Right lobe of liver (tissue), 4 donors: ENCODE measurements at regions not wholly inside any gene's neighbourhood (a gene's known extent, or its start where the extent isn't known, plus 50 kb on each side); places are given as distances from the start of the nearest gene placed in this dataset.
"Not testable (repeated sequence)": the region's sequence is repeated elsewhere in the genome, so short reads cannot be mapped to it uniquely, and the experiment has no call there.

ENCODE experiments used
- POLR2A ChIP-seq: fragments of 450-650 bp; IDR thresholded peaks from one replicate; pipeline ENCODE4 v1.6.1; 2017; ENCODE audit warnings: antibody characterized with exemption, mild to moderate bottlenecking
- TF ChIP-seq, protein P1 (sequence below), 4 donors: fragments of 200-600 bp in 3 of 4; fragments of 450-650 bp in 1 of 4; IDR thresholded peaks; one replicate each; pipeline versions ENCODE4 v1.5.1 to v1.8.0; 2016 to 2022; ENCODE audit warnings: antibody characterized with exemption in 4 of 4, mild to moderate bottlenecking in 2 of 4
- donor health status: DM: no; HTN: no; CAD: no.
- donor health status: DM: no; HTN: no; CAD: no.
- donor health status: DM: no; HTN: yes; CAD: no.

DNA sequence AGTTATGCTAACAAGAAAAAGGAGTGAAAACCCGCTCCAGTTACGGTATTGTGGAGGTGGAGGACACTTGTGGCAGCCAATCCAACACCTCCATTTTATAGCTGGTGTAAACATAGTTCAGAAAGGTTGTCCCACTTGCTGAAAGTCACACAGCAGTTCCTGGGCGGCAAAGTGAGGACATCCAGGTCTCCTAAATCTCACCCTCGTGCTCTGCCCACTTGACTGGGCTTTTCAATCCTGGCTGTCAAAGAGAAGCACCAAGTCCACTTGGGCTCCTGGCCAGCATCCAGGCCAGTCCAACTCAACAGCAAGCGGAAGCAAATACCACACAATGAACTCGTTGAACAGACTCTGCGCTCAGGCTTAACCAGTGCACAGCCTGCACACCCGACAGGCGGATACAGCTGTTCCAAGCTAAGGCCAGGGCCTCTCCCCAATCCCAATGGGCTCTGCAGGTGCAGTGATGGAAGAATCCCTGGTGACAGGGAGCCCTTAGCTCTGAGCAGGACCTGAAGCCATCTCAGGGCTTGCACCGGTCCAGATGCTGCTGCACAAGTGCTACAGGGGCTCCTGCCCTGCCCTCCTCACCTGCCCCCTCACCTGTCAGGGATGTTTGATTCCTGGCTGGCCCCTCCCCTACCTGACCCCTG lies 89.8 kb upstream of the METTL9 start:
- TF ChIP-seq, protein P1, sequence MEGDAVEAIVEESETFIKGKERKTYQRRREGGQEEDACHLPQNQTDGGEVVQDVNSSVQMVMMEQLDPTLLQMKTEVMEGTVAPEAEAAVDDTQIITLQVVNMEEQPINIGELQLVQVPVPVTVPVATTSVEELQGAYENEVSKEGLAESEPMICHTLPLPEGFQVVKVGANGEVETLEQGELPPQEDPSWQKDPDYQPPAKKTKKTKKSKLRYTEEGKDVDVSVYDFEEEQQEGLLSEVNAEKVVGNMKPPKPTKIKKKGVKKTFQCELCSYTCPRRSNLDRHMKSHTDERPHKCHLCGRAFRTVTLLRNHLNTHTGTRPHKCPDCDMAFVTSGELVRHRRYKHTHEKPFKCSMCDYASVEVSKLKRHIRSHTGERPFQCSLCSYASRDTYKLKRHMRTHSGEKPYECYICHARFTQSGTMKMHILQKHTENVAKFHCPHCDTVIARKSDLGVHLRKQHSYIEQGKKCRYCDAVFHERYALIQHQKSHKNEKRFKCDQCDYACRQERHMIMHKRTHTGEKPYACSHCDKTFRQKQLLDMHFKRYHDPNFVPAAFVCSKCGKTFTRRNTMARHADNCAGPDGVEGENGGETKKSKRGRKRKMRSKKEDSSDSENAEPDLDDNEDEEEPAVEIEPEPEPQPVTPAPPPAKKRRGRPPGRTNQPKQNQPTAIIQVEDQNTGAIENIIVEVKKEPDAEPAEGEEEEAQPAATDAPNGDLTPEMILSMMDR (IDR thresholded peaks at IDR 0.05) = not testable (repeated sequence)
- TF ChIP-seq POLR2A = not testable (repeated sequence)
